Hematopoietic multipotent progenitor cell treated with erythropoietin and hydrocortisone succinate and interleukin-3 and kit ligand, for 15 days (in vitro differentiated cells): ENCODE measurements at regions not wholly inside any gene's neighbourhood (a gene's known extent, or its start where the extent isn't known, plus 50 kb on each side); places are given as distances from the start of the nearest gene placed in this dataset.

Source experiments
- DNase-seq: peaks from one replicate; pipeline ENCODE4 v3.0.0-alpha.2; 2015; ENCODE audit warnings: low spot score

DNA sequence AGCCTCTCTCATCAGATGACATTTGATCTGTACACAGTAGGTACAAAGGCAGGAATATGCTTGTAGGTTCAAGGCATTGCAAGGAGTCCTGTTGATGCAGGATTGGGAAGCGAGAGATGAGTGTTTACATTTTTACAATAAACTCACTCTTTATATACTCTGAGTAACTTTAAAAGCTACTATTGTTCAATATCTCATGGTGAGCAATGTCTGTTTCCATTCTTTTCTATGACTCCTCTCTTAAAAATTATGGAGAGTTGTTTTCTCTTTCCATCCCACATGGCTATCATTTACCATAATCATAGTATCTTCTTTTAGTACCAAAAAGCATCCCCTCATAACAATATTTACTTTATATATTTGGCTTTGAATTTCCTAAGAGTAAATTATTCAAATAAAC, 314.0 kb upstream of the CDIN1 start:
- no peak for DNase-seq

DNA sequence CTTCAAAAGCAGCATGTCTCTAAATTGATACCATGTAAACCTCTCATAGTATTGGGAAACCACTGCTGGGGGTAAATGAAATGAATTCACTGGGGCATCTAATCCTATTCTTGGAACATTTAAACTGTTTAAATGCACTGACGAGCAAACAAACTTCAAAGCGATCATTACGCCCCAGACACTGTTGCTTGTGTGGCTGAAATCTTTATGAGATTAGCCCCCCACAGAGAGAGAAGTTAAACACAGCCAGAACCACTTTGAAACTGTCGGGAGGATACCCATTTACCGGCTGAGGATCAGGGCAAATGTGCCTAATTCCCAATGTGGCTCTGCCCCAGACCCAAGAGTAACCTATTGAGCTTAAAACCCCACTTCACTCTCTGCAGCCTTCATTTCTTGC, 308.4 kb upstream of the CDIN1 start:
- DNase-seq: no peak

DNA sequence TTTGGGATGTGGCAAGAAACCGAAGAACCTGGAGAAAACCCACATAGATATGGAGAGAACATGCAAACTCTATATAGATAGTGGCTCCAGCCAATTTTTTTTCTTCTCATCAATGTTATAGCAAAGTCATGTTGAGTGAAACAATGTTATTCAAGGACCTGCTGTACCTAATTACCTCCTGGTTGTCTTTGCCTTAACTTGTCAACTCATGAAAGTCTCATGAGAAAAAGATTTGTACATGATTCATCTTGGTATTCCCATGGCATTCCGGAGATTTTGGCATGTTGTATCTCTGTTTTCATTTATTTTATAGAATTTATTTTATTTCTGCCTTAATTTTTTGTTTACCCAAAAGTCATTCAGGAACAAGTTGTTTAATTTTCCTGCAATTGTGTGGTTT, 303.8 kb upstream of the CDIN1 start:
- no peak for DNase-seq

DNA sequence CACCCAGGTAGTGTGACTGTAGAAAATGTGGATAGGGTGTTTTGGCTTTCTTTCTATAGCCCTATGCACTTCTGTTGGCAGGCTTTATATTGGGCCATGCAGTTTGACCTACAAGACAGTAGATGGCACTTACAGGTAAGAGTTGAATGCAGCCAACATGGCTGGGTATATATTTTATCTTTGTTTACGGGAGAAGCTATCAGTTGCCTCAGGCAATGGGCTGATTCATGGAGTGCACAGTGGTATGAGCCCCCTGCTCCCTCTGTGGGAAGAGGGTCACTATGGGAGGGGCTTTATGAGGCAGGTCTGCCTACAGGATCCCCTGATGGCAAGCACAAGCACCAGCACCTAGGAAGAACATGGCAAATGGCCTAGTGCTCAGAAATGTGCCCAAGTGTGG, 301.2 kb upstream of the CDIN1 start:
- no peak for DNase-seq

DNA sequence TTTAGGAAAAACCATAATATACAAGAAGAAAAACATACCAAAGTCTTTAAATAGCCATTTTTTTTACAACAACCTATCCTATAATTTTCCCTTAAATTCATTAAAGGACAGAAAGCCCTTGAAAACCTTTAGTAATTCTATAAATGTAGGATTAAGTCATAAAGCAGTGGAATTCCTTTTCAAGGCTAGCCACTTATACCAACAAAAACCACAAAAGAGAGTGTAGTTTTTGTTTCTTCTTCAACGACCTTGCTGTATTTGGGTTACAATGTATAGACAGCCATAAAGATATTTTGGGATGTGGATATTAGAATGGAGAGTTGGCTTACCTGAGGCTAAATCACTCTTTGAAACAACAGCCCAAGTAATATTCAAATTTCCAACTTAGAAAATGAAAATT, 296.6 kb upstream of the CDIN1 start:
- DNase-seq: no peak

DNA sequence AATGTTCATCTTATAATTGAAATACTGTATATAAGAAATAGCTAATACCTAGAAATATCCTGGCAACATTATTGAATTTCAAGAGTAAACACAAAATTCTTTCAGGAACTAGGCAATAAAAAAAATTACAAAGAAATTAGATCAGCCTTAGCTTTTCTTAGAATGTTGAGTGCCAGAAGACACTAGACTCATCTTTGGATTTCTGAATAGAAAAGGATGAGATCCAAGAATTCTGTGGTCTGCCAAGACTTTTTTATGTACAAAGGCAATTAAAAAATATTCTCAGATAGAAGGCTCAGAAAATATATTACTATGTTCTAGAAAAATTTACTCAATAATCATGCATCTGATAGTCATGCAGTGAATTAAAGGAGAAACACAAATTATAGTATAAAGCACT, 294.5 kb upstream of the CDIN1 start:
- DNase-seq: no peak

DNA sequence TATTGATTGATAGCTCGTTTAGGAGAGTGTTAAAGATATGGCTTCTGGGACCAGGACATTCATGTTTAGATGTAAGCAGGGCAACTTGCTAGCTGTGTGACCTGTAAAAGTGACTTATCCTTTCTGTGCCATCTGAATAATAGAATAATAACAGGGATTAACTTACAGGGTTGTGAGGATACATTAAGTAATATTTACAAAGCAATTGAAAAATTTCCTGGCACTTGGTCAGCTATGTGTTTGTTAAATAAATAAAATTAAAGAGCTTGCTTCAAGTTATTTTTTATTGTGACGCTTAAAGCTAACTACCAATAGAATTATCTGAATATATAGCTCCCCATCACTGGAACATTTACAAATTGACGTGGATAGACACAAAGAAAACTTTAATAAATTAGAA, 287.9 kb upstream of the CDIN1 start:
- DNase-seq: no peak

DNA sequence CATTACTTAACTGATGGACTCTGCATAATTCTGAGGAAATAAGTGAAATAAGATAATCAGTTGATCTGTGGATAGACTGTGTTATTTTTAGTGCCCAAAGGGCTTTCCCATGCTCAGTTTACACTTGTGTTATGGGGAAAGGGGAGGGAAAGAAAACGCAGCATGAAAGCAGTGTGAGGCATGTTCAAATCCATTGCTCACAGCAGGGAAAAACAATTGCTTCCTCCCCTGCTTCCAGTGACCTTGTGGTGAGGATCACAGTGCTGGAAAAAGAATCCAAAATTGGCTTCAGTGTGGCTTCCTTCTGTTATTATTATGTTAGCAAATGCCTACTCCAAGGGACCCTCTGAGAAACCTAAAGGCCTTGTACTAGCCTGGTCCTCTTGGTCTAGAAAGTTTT, 285.1 kb upstream of the CDIN1 start:
- no peak for DNase-seq

DNA sequence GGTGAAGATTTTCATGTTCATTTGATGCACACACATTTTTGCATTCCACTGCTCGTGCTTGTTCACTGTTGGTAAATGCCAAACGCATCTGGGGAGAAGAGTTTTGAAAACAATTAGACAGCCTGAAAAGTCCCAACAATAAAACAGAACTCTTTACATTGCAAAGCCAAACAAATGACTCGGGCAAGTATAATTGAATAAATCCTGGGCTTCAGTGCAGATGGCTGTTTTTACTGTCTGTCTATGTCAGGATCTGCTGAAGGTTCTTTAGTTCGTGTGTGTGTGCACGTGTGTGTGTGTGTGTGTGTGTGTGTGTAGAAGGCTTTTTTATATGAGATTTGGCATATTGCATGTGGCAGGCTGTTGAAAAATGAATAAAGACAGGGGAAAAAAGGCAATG, 277.5 kb upstream of the CDIN1 start:
- no peak for DNase-seq

DNA sequence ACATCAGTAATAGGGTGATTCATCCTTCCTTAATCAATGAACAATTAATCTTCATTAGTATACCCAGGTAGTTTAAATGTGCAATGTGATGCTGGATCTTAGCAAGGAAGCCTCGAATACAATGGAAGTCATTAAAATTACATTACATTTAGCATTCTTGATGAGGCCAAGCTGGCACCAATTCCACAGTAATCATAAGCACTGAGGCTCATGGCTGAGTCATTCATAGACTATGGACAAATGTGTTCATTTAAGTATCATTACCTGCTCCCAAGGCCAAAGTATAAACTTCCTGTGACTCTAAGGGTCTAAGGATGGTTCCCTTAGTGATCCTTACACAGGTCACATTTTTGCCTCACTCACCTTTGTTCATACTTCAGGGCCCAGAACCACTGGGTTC, 266.4 kb upstream of the CDIN1 start:
- DNase-seq: no peak

DNA sequence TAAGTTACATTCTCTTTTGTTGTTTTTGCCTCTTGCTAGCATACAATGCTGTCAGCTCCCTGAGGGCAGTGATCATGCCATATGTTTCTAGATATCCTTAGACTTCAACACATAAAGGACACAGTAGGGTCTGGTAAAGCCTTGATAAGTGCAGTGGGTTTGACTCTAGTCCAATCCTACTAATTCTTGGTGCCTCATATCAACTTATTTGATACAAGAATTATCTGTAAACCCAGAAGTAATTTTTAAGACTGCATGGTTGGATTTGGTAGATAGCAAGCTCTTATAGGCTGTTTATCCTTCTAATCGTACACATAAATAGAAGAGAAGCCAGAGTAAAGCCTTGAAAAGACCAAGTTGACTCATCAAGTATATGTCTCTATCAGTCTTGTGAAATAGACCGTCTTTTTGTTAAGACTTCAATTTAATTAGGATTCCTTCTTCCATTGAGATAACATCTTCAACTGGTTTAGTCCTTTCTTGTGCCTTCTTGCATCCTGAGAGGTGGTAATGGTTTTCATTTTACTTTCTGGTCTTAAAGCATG, 265.6 kb upstream of the CDIN1 start:
- no peak for DNase-seq

DNA sequence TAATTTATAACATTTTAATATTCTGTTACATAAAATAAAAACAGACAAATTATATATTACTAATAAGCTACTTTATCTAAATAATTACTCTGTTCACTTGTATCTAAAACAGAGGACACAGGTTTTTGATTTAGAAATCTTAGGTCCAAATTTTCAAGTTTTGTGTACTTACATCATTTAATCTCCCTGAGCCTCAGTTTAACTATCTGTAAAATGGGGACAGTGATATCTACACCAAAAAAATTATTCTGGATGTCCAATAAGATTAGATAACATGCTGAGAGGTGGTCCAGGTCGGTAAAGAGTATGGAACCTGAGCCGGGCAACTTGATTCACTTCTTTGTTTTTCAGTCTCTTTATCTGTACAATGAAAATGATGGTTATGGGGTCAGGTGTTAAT, 263.8 kb upstream of the CDIN1 start:
- no peak for DNase-seq

DNA sequence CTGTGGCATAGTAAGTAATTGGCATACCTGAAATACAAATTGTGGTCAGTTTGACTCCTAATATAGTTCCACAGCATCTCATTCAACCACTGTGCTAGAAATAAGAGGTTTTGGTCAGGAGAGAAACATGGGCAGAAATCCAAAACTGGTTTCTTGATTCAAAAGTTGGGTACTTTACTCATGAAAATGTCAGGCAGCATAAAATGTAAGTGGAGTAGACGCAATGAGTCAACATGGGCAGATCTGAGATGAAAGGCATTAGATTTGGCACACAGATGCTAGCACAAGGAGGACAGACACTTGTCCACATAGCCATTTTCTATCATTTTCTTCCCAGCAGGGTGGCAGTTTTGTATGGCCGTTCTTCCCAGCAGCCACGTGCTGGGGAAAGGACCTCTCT, 255.8 kb upstream of the CDIN1 start:
- DNase-seq: no peak

DNA sequence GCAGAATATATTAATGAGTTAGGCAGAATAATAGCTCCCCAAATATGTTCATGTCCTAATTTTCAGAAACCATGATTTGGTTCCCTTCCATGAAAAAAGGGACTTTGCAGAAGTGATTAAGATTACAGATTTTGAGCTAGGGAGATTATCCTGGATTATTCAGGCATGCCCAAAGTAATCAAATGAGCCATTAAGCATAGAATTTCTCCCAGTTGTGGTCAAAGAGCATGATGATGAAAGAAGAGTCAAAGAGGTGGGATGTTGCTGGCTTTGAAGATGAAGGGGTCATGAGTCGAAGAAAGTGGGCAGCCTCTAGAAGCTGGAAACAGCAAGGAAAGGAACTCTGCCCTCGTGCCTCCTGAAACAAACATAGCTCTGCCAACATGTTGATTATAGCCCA, 254.2 kb upstream of the CDIN1 start:
- no peak for DNase-seq

DNA sequence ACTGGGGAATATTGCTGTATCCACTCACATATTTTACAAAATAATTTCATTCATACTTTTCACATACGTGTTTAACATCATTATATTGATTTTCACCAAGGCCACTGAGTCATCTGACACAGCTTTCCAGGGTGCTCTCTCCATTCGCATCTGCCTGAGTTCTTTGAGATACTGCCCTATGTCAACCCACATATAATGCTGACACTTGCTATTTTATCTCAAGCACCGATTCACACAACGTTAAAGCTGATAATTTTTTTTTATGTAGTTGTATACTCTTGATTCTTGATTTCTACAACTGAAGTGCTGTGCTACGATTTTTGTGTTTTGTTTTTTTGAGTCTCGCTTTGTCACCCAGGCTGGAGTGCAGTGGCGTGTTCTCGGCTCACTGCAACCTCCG, 249.8 kb upstream of the CDIN1 start:
- DNase-seq: no peak

DNA sequence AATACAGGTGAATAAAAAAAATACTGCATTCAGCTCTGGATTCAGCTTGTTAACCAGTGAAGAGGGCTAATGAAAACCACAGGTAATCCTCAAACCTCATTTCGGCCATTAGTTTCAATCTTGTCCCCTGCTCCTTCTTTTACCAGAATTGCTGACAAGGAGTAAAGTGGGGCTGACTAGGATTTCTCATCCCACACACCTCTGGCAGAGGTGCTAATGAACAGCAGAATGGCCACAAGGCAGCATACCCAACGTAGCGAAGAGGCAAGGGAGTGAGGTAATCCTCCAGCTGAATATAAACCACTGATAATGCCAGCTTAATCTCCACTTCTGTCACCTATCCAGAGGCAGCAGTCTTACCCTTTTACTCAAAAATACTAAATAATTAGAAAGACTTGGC, 248.8 kb upstream of the CDIN1 start:
- DNase-seq: no peak

DNA sequence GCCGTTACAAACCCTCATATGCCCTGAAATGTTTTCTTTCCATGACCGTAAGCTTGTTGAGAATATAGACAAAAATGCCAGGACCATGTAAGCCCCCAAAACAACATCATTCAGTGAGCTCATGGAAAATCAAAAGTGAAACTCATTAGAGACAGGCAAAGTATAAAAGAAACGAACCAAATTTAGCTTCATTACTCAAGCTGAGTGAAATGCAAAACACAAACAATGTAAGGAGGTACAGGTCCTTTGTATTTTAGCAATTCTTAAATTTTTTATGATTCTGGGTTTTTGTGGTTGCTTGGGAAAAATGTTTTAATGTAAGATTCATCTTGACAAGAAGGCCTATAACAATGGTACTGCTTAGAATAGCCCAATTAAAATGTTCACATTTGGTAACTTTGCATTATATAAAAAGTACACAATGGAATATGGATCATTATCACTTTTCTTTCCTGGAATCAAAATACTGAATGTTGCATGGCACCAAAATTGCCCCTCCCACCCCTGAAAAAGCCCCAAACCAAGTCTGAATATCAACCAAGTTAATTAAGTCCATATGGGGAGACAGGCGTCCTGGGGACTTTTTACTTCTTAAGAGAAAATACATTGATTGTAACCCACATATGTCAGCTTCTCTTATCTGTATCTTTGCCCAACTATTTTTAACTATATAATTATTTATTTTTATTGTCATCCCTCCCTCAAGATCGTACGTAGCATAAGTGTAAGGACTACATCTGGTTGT, 247.7 kb upstream of the CDIN1 start:
- DNase-seq: no peak

DNA sequence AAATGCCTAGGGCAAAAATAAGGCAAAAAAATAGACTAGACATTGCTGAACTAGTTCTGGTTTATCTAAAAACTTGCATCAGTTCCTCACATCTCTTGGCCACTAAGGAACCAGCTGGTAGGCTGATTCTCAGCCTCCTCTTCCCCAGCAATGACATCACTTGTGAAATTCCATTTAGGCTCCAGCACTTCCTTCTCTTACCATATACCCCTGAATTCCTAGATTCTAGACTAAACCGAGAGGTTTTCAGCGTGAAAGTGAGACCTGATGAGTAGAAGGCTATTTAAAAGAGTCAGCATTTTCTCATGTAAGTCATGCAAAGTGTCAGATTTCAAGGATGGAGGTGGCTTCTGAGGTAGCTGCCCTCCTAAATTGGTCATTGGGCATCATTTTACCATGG, 247.1 kb upstream of the CDIN1 start:
- DNase-seq: no peak

DNA sequence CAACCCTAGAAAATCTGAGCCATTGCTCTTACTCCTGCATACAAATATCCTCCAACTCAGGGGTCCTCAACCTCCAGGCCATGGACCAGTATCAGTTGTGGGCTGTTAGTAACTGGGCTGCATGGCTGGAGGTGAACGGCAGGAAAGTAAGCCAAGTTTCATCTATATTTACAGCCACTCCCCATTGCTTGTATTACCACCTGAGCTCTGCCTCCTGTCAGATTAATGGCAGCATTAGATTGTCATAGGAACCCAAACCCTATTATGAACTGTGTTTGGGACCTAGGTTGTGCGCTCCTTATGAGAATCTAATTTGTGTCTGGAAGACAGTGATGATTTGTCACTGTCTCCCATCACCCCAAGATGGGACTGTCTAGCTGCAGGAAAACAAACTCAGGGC, 246.5 kb upstream of the CDIN1 start:
- DNase-seq: no peak

DNA sequence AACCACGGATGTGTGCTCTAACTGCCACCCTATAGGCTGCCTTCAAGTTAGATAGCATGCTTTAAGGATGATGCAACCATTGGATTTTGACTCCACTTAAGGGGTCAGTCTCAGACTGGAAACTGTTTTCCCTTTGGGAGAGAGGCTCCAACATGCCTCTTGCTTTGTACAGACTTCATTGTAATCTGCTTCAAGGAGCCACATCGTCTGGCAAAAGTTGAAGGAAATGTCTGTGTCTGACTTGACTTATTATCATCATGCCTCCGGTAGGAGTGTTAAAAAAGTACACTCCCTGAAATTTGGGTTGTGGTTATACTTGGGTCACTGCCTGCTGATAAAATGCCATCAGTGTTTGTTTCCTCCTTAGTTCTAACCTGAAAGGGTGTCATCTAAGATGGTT, 245.4 kb upstream of the CDIN1 start:
- no peak for DNase-seq

DNA sequence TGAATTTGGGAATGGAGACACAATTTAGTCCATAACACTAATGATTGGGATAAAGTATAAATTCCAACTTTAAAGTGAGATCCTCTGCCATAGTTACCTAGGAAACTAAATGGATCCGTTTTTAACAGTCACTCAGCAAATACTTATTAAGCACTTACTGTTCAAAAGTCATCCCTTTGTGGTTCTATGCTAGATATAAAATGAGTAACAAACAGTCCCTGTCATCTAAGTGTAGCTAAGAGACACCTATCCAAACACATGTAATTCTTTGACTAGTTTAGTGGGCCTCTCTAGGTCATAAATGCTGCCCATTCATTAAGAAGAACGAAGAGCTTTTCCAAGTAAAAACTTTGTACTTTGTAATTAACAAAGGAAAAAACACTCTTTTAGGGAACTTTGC, 244.2 kb upstream of the CDIN1 start:
- no peak for DNase-seq

DNA sequence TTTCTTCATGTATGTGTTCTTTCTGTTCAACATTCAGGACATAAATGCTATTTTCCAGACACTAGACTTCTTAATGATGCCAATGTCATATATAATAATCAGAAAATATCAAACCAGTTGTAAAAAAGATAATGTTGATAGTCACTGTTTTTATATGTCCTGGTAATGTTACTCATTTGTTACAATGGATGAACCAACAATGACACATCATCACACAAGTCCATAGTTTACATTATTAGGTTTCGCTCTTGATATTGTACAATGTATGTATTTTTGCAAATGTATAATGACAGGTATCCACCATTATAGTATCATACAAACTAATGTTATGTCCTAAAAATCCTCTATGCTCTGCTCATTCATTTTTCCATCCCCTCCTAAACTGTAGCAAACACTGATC, 243.8 kb upstream of the CDIN1 start:
- DNase-seq: no peak

DNA sequence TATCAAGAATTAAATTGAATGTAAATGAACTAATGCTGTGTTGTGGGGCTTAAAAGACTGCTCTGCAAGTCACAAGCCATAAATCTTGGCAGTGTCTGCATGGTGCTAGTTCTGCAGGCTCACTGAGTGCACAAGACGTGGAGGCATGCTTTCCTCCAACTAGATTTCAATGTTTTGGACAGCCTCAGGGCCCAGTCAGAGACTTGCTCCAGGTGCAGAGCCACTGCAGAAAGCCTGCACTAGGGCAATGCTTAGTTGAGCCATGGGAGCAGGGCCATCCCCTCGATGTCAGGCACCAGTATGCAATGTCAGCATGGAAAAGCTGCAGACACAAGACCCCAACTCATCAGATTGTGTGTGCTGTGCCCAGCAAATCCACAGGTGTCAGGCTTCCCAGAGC, 234.5 kb upstream of the CDIN1 start:
- no peak for DNase-seq

DNA sequence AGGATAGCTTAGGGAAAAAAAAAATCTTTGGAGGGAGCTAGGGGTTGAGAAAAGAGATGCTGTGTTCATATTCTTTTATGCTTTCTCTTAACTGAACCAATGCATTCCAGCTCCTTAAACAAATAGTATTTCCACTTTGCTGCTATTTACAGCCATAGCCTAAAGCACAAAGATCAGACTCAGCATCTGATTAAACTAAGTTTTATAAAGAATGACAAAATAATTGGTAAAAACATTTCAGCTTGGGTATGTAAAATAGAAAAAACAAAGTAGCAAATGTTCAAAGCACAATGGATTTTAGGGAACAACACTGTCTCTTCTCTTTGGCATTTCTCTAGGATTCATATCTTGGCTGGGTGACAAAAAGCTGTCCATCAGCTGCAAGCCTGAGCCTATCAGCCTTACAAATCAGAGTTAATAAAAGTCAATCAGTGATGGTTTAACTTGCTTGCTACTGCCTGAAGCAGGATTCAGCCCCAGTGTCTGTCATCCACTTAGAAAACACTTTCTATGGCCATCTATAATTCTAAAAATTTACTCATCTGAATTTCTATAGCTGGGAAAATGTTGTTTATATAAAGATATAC, 232.1 kb upstream of the CDIN1 start:
- no peak for DNase-seq
